ENCODE measurements at regions not wholly inside any gene's neighbourhood (a gene's known extent, or its start where the extent isn't known, plus 50 kb on each side); places are given as distances from the start of the nearest gene placed in this dataset.
A peak's percentile ranks its signal among the peaks of the same experiment; 100 is the strongest.

GRCh38 chr3:104460477-104461406 is 906.0 kb upstream of the ALCAM start:
- DNase-seq (ENCODE audit: low read depth) = peak; percentile 44
- no peak overlapping the region for H3K4me3 ChIP-seq (ENCODE audit: low read depth, low read length)
- peak; percentile 74 for TF ChIP-seq CTCF (conservative IDR thresholded peaks at IDR 0.05; ENCODE audit: low read depth, low read length)

GRCh38 chr3:104461431-104461830 is 905.3 kb upstream of the ALCAM start:
- no peak for TF ChIP-seq CTCF (conservative IDR thresholded peaks at IDR 0.05; ENCODE audit: low read depth, low read length)
- DNase-seq (ENCODE audit: low read depth) = no peak

GRCh38 chr3:104472221-104472620 is 894.5 kb upstream of the ALCAM start:
- TF ChIP-seq CTCF (conservative IDR thresholded peaks at IDR 0.05; ENCODE audit: low read depth, low read length) = no peak
- no peak overlapping the region for H3K4me3 ChIP-seq (ENCODE audit: low read depth, low read length)
- DNase-seq (ENCODE audit: low read depth) = no peak

More at GRCh38 chr3:104461431-104461830, 905.3 kb upstream of the ALCAM start:
- H3K4me3 ChIP-seq (ENCODE audit: low read depth, low read length) = no peak overlapping the region

- no peak for TF ChIP-seq CTCF (conservative IDR thresholded peaks at IDR 0.05; ENCODE audit: low read depth, low read length)
- DNase-seq (ENCODE audit: low read depth) = no peak
- no peak overlapping the region for H3K4me3 ChIP-seq (ENCODE audit: low read depth, low read length)
Measured at GRCh38 chr3:104474011-104474410, 892.7 kb upstream of the ALCAM start.

- no peak for TF ChIP-seq CTCF (conservative IDR thresholded peaks at IDR 0.05; ENCODE audit: low read depth, low read length)
- DNase-seq (ENCODE audit: low read depth) = no peak
- H3K4me3 ChIP-seq (ENCODE audit: low read depth, low read length) = no peak overlapping the region
Measured at GRCh38 chr3:104503022-104503421, 863.7 kb upstream of the ALCAM start.

- TF ChIP-seq CTCF (conservative IDR thresholded peaks at IDR 0.05; ENCODE audit: low read depth, low read length) = no peak
- DNase-seq (ENCODE audit: low read depth) = no peak
- H3K4me3 ChIP-seq (ENCODE audit: low read depth, low read length) = no peak overlapping the region
Measured at GRCh38 chr3:104510131-104510849, 856.4 kb upstream of the ALCAM start.
